Left cardiac atrium (tissue), 4 donors: ENCODE measurements at regions not wholly inside any gene's neighbourhood (a gene's known extent, or its start where the extent isn't known, plus 50 kb on each side); places are given as distances from the start of the nearest gene placed in this dataset.

Experiments
- ATAC-seq, 2 donors: fragments of 200-7000 bp; cut with Tn5 transposase; one replicate each; pipeline ENCODE4 v1.9.1; 2020; ENCODE audit warnings: mild to moderate bottlenecking in 2 of 2, moderate library complexity in 2 of 2
- DNase-seq: peaks from one replicate; pipeline ENCODE4 v3.0.0-alpha.2; 2020
- intact Hi-C, 2 donors: fragments of 100-400 bp; cut with DNase I; formaldehyde crosslinking; loops; one replicate each; pipeline versions ENCODE4 v1.14.1 to v1.15.1; 2022 to 2023
- donor health status: DM: no; HTN: yes; CAD: no.
- donor health status: DM: no; HTN: yes; CAD: no; lungs with severe emphysema.
- donor health status: DM: yes; HTN: yes; CAD: no.
- donor health status: Dilated cardiomyopathy.

DNA sequence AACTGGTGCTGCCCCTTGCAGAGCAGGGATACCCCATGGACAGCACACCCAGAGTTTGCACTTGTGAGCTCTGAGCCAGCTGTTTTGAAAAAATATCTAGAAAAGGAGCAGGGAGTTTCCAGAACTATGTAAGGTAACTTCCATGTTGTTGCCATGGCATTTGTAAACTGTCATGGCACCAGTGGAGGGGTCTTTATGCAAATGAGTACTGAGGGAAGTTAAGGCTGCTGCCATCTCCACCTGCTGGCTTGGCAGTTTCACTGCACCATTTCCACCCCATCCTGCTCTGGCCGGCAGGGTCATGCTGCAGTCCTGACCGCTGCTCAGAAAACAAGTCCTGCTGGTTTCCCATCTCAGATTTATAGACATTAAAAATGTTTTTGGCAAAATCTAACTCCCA, 52.3 kb upstream of the SNTG2 start:
- intact Hi-C loops: no loop called here
- ATAC-seq: no peak
- DNase-seq: no peak

DNA sequence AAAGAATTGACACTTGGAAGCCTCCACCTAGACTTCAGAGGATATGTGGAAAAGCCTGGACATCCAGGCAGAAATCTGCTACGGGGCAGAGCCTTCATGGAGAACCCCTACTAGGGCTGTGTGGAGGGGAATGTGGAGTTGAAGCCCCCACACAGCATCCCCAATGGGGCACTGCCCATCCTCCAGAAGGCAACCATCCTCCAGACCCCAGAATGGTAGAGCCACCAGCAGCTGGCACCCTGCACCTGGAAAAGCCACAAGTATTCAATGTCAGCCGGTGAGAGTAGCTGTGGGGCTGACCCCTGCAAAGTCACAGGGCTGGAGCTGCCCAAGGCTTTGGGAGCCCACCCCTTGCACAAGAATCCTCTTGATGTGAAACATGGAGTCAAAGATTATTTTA, 53.6 kb upstream of the SNTG2 start:
- ATAC-seq (no peak), DNase-seq (no peak)
- intact Hi-C loops: no loop called here

DNA sequence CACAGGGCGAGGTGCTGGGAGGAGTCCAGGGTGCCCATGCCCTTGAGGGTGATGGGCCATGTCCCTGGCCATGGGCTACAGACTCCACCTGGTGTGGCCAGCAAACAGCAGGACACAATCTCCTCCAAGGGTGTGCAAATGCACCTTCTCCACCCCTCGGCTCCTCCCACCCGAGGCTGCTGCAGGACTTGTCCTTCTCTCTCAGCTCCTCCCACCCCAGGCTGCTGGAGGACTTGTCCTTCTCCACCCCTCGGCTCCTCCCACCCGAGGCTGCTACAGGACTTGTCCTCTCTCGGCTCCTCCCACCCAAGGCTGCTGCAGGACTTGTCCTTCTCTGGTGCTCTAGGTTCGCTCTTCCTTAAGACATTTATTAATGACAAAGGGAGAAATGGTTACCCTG, 57.3 kb upstream of the SNTG2 start:
- no peak for DNase-seq
- no peak for ATAC-seq
- intact Hi-C loops: no loop called here

DNA sequence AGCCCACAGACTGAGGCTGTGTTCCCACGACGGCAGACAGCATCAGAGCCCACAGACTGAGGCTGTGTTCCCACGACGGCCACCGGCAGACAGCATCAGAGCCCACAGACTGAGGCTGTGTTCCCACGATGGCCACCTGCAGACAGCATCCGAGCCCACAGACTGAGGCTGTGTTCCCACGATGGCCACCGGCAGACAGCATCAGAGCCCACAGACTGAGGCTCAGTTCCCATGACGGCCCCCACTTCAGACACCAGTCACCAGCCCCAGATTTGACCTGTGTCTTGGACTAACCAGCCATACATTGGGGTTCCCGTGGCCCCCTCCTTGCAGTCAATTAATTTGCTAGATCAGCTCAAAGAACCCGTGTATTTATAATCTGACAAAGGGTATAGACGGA, 57.8 kb upstream of the SNTG2 start:
- no peak for ATAC-seq
- DNase-seq: no peak
- intact Hi-C loops: no loop called here

DNA sequence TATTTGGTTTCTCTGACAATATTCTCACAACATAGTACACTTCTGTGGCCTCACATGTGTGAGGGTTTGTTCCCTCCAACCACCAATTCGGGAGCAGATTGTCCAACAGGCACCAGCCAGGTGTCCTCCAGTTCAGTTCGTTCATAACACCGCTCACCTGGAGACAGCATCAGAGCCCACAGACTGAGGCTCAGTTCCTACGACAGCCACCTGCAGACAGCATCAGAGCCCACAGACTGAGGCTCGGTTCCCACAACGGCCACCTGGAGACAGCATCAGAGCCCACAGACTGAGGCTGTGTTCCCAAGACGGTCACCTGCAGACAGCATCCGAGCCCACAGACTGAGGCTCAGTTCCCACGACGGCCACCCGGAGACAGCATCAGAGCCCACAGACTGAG, 58.2 kb upstream of the SNTG2 start:
- DNase-seq: no peak
- no peak for ATAC-seq
- intact Hi-C loops: no loop called here

DNA sequence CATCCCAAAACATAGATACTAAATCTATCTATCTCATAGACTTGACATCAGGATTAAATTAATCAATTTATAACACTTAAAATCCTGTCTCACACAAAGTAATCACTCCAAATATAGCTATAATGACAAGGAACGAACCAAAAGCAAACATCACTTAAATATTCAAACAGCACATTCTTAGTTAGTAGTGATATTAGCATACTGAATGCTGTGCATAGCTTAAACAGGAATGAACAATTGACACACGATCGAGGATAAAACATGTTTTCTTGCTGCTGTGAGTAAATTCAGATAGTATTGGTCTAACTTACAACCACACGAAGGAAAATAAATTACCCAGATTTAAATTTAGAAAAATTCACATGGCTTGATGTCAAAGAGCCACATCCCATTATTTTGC, 58.9 kb upstream of the SNTG2 start:
- intact Hi-C loops: no loop called here
- no peak for ATAC-seq
- no peak for DNase-seq

DNA sequence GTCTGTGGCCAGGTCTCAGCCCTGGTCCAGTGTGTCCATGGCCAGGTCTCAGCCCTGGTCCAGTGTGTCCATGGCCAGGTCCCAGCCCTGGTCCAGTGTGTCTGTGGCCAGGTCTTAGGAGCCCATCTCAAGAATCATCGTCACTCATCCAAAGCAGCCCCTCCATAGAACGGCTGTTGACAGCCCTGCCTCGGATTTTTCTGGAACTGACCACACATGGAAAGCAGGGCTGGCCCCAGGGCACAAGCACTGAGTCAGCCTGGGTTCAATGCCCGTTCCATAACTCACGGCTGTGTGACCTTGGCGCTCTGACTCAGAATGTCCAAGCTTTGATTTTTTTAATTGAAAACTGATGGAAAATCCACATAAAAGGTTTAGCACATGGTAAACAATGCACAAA, 59.9 kb upstream of the SNTG2 start:
- ATAC-seq: no peak
- no peak for DNase-seq
- intact Hi-C loops: no loop called here

DNA sequence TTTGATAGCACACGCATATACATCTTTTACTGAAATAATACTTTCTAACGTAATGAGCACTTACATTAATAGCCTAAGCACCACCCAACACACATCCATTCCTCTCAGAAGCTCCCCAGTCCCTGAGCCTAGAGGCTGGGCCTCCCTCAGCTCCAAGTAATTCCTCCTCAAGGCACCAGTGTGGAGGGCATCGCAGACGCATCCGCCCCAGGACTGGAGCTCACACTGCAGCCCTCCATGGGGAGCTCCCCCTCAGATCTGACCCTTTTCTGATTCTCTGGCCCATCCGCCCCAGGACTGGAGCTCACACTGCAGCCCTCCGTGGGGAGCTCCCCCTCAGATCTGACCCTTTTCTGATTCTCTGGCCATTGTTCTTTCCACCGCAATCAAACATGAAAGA, 60.4 kb upstream of the SNTG2 start:
- intact Hi-C loops: no loop called here
- ATAC-seq (no peak), DNase-seq (no peak)

DNA sequence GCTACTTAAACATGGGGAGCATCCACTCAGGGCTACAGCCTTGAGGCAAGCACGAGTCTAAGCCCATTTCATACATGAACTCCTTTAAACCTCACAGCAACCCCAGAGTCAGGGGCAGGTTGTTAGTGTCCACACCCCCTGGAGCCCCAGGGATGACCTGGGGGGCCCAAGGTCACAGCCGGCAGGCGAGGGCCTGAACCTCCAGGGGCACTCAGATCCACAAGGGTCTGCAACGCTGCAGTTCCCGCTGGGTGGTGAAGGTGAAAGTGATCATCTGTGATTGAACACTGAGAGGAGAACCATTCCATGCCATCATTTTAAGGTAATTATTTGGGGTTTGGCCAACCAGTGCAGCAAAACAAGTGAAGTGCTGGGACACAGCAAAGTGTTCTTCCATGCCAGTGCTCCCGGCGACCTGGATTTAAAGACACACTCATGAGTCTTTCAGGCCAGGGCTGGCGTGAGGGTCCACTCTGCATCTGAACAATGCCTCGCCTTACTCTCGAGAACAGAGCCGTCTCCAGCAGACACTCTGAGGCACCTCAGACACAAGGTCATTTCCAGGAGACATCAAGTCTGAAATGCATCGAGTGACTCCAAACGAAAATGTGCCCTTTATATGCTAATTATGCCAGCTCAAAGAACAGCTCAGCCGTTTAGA, 61.6 kb upstream of the SNTG2 start:
- no peak for DNase-seq
- intact Hi-C loops: no loop called here
- no peak for ATAC-seq

DNA sequence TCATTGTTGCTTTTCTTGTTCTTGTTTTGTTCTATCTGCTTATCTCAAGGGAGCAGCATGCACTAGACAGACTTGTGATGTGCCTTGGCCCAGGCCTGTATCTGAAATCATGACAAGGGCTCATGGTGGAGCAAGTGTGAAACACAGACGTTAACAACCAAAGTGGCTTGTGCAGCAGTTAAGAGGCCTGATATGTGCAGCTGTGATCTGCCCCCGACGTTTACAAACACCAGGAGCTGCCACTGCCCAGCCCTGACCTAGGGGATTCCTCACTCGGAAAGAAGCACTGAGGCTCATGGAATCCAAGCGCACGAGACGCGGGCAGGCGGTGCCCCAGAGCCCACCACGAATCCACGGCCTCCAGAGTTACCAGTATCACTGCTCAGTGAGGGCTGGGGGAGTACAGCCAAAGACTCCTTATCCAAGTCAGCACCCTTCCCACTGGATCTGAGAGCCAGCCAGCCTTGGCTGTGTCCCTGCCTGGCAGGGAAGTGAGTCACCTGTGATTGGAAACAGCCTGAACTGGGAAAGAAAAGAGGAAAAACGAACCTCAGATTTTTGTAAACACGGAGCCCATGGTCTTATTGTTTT, 62.3 kb upstream of the SNTG2 start:
- intact Hi-C loops: no loop called here
- DNase-seq: no peak
- ATAC-seq: no peak

DNA sequence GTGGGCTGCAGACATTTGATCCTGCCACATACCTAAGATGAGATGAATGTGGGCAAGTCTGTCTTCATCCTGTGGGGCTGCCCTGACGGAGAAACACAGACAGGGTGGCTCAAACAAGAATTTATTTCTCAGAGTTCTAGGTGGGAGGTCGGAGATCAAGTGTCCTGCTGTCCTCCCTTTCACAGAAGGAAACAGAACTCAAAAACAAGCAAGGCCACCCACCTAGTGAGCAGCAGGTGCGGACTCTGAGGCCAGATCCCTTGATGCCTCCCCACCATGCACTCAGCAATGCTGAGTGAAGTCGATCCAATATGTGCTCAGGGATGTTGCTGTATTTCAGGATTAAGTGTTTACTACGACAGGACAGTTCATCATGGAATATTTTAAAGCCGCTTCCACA, 63.0 kb upstream of the SNTG2 start:
- intact Hi-C loops: no loop called here
- ATAC-seq (no peak), DNase-seq (no peak)

DNA sequence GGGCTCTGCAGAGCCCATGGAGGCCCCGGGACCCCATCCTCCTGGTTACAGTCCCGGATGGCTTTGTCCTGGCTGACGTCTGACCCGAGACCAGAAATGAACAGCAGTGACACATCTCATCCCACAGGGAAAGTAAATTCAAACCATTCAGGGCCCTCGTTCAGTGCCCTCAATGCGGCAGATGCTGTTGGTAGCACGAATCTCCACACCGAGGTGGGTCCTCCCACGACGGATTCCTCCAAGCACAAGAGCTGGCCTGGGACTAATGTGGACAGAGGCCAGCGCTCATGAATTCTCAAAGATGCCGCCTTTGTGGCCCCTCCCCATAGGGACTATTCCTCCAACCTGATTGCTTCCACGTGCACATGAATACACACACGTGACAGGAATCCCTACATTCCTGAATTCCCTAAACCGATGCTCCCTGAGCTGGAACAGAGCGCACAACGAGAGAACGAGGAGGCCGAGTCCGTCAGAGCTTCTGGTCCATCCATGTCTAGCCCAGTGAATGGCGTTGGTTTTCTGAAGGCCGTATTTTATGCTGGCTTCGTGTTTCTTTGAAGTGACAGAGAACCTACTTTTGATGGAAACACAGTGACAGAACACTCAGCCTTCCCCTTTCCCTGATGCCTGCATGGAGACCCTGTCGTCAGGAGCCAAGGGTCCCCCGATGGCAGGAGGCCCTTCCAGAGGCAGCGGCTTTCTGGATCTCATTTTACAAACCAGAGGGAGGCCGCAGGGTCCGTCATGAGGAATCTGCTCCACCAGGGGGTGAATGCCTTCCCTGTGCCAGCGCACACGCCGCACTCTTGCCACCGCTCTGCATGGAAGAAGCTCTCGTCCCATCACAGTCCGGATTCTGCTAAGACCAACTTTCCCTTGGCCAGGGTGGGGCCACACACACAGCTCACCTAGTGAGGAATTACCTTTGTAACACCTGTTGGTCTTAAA, 64.3 kb upstream of the SNTG2 start:
- DNase-seq: no peak
- no peak for ATAC-seq
- intact Hi-C loops: no loop called here

DNA sequence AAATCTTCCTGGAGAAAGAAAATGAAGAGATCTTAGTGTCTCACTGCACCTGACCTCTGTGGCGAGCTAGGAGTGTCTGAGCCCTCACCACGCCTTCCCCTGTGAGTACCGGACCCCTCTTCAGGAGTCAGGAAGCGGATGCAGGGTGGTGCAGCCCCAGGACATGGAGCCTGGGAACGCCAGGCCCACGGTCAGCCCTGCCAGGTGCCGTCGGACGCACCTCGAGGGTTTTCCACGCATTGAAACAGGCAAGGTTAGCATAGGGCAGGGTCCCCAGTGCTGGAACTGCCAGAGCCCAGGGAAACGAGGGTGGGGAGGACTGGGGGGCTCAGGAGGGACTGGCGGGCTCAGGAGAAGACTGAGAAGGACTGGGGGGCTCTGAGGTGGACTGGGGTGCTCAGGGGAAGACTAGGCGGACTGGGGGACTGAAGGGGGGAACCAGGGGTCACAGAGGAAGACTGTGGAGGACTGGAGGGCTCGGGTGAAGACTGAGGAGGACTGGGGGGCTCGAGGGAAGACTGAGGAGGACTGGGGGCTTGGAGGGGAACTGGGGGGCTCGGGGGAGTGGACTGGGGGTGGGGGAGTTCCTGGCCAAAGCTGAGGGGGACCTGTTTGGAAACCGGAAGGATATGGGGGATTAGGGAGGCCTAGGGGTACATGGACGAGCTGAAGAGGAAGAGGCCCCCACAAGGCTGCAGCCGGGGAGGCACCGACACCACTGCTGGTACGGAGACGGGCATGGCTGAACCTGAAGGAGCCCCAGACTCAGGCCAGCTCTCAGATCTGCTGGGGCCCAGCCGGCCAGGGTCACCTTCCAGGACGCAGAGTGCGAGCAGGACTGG, 65.2 kb upstream of the SNTG2 start:
- ATAC-seq: no peak
- intact Hi-C loops: no loop called here
- DNase-seq: no peak

DNA sequence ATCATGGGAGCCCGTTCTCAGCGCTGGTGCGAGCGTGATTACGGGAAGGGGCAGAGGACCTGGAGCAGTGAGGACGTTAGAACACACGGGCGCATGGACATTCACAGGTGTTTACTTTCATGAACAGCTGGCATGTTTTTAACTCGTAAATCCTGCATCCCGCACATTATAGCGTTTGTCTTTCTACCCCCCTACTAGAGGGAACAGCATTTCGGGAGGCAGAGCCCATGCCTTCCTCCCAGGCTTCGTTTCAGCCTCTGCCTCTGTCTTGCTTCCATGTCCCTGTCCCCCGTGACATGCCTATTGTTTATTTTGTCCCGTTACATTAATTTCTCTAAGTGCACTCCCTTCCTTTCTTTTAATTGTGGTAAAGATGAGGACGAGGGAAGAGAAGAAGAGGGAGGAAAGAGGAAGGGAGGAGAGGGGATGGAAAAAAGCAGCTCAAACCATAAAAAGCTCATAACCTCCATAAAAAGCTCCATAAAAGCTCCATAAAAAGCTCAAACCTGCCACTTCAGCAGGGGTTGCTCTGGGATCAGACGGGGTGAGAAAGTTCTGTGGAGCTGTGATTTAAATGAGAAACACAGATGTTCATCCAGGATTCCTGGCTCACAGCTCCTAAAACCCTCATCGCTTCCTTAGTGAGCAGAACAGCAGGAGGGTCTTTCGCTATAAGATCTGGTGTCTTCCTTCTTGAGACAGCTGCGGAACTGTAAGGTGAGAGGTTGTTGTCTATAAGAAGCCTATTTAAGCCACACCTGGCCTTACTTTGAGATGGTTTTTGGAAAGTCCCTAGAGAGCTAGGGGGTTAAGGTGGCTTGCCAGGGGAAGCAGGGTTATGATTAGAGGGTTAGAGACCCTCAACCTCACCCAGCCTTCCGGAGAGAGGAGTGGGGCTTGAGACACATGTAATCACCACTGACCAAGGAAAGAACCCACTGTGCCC, 66.6 kb upstream of the SNTG2 start:
- no peak for DNase-seq
- ATAC-seq: no peak

DNA sequence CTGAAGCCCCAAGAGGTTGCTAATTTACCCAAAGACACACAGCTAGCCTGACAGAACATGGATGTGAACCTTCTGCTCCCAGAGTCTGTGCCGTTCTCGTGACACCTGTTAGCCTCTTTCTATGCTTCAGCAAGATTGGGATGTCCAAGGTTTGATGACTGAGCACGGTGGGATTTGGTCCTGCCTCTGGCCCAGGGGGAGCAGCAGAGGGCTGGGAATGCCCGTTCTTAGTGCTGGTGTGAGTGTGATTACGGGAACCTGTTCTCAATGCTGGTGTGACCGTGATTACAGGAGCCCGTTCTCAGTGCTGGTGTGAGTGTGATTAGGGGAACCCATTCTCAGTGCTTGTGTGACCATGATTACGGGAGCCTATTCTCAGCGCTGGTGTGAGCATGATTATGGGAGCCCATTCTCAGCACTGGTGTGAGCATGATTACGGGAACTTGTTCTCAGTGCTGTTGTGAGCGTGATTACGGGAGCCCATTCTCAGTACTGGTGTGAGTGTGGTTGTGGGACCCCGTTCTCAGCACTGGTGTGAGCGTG, 67.3 kb upstream of the SNTG2 start:
- ATAC-seq: no peak
- DNase-seq: no peak
- intact Hi-C loops: loop anchor here in 1 of 2 donors (2.0 kb wide), 1 partner anchor 35 kb away; no protein-coding TSS in a partner anchor

More for the DNA sequence above, 66.6 kb upstream of the SNTG2 start:
- intact Hi-C loops: loop anchor here in 1 of 2 donors (2.0 kb wide), 1 partner anchor 35 kb away; no protein-coding TSS in a partner anchor

DNA sequence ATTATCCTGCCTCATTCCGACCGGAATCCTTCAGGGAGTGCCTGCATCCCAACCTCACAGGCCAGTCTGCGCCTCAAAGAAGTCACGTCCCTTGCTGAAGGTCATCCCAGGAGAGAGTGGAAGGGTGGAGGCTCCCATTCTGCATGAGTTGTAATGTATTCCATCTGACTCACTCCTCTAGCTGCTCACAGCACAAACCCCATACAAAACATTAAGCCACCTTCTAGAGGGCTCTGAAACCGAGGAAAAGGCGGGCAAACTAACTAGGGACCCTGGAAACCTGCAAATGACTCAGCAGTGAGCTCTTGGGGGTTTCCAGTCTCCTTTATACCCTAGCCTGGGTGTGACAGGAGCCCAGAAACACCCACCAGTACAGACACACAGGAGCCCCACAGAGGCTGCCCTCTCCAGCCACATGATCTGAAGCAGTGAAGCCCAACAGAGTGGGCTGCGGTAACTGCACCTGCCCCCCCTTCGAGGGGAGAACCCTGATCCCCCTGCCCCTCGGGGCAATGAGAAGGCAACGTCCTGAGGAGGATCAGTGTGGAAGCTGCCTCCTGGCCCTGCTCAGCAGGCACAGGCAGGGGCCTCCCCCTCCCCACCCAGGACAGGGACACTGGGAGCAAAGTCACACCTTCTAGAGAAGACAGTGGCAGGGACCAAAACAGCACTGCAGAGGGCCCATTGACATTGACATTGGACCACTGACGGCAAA, 69.3 kb upstream of the SNTG2 start:
- DNase-seq: no peak
- intact Hi-C loops: no loop called here
- peak in 1 of 2 donors; percentile 21 for ATAC-seq

DNA sequence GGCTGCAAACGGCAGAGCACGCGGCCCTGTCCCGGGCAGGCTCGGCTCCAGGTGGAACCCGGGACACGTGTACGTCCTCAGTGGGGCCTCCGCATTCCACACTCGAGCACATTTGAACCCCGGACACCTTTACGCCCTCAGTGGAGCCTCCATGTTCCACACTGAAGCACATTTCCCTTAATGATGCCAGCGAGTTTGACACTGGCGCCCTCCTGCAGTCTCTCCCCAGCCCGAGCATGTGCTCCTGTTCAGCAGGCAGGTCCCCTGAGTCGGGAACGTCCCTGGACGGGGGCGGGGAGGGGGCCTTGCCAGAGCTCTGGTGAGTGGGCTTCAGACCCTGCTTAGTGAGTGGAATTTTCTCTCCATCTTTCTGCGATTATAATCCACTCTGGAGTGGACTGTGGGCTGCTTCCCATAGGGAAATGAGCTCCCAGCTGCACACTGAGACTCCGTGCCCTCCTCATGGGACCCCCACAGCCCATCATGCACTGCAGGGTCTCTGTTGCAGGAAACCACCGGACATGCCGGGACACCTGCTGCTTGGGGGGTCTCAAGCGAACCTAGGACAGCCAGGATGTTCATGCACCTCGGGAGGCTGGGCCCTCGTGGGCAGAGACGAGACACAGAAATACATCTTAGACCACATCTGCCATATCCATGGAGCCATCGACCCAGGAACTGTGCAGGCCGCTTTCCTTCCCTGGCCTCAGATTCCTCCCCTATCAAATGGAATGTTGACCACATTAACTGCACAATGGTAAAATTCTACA, 70.3 kb upstream of the SNTG2 start:
- intact Hi-C loops: no loop called here
- DNase-seq (no peak), ATAC-seq (no peak)
